SK-N-SH treated with all-trans-retinoic acid at 6 μM for 48 hours (cell line): ENCODE measurements at regions not wholly inside any gene's neighbourhood (a gene's known extent, or its start where the extent isn't known, plus 50 kb on each side); places are given as distances from the start of the nearest gene placed in this dataset.

ENCODE experiments used
- ATAC-seq: fragments of 200-7000 bp; cut with Tn5 transposase; 3 replicates; pipeline ENCODE4 v1.9.1; 2020; ENCODE audit warnings: mild to moderate bottlenecking, moderate library complexity
- ARNTL ChIP-seq: fragments of 450-650 bp; formaldehyde crosslinking; IDR thresholded peaks from 2 replicates; pipeline ENCODE4 v1.5.0; 2020; ENCODE audit warnings: low read depth, mild to moderate bottlenecking, moderate library complexity, borderline replicate concordance
- BACH2 ChIP-seq: fragments of 250-450 bp; sonication (Bioruptor Pico); IDR thresholded peaks from 2 replicates; pipeline ENCODE4 v1.9.0; 2021; ENCODE audit warnings: mild to moderate bottlenecking, borderline replicate concordance
- CSDC2 ChIP-seq: fragments of 250-450 bp; sonication (Bioruptor Pico); IDR thresholded peaks from 2 replicates; pipeline ENCODE4 v1.5.0; 2020; ENCODE audit warnings: mild to moderate bottlenecking, moderate library complexity
- ESRRG ChIP-seq: fragments of 250-450 bp; sonication (Bioruptor Pico); IDR thresholded peaks from 2 replicates; pipeline ENCODE4 v1.6.1; 2021; ENCODE audit warnings: mild to moderate bottlenecking
- ISL1 ChIP-seq: fragments of 250-450 bp; sonication (Bioruptor Pico); IDR thresholded peaks from 2 replicates; pipeline ENCODE4 v2.1.2; 2022; ENCODE audit warnings: mild to moderate bottlenecking, moderate library complexity
- OSR1 ChIP-seq: fragments of 250-450 bp; sonication (Bioruptor Pico); IDR thresholded peaks from 2 replicates; pipeline ENCODE4 v1.8.0; 2022; ENCODE audit warnings: moderate library complexity, mild to moderate bottlenecking, inconsistent platforms
- PPARA ChIP-seq: fragments of 250-450 bp; sonication (Bioruptor Pico); IDR thresholded peaks from 2 replicates; pipeline ENCODE4 v1.5.0; 2020; ENCODE audit warnings: mild to moderate bottlenecking, borderline replicate concordance
- RARB ChIP-seq: fragments of 250-450 bp; sonication (Bioruptor Pico); IDR thresholded peaks from 2 replicates; pipeline ENCODE4 v1.8.0; 2021; ENCODE audit warnings: mild to moderate bottlenecking, moderate library complexity
- SNAI2 ChIP-seq: fragments of 250-450 bp; sonication (Bioruptor Pico); IDR thresholded peaks from 2 replicates; pipeline ENCODE4 v1.5.0; 2020; ENCODE audit warnings: mild to moderate bottlenecking, moderate library complexity
- ZC3H10 ChIP-seq: fragments of 250-450 bp; sonication (Bioruptor Pico); IDR thresholded peaks from 2 replicates; pipeline ENCODE4 v1.5.1; 2021; ENCODE audit warnings: mild to moderate bottlenecking, moderate library complexity
- ZFP3 ChIP-seq: fragments of 250-450 bp; sonication (Bioruptor Pico); IDR thresholded peaks from 2 replicates; pipeline ENCODE4 v1.5.0; 2020; ENCODE audit warnings: mild to moderate bottlenecking, moderate library complexity
- ZFP30 ChIP-seq: fragments of 450-650 bp; formaldehyde crosslinking; IDR thresholded peaks from 2 replicates; pipeline ENCODE4 v1.5.0; 2022; ENCODE audit warnings: mild to moderate bottlenecking, moderate library complexity
- ZNF565 ChIP-seq: fragments of 450-650 bp; formaldehyde crosslinking; conservative IDR thresholded peaks from 2 replicates; pipeline ENCODE4 v1.5.0; 2020; ENCODE audit warnings: low read depth, mild to moderate bottlenecking, moderate library complexity
- ZNF70 ChIP-seq: fragments of 450-650 bp; formaldehyde crosslinking; IDR thresholded peaks from 2 replicates; pipeline ENCODE4 v1.5.0; 2020; ENCODE audit warnings: mild to moderate bottlenecking, moderate library complexity
- ZNF8 ChIP-seq: fragments of 450-650 bp; formaldehyde crosslinking; IDR thresholded peaks from 2 replicates; pipeline ENCODE4 v1.5.0; 2020; ENCODE audit warnings: mild to moderate bottlenecking, moderate library complexity
- TF ChIP-seq, protein P1 (sequence below): fragments of 250-450 bp; sonication (Bioruptor Pico); IDR thresholded peaks from 2 replicates; pipeline ENCODE4 v1.5.1; 2021; ENCODE audit warnings: mild to moderate bottlenecking, moderate library complexity
- TF ChIP-seq, protein P2 (sequence below): fragments of 250-450 bp; sonication (Bioruptor Pico); IDR thresholded peaks from 2 replicates; pipeline ENCODE4 v1.8.0; 2020; ENCODE audit warnings: mild to moderate bottlenecking, moderate library complexity, borderline replicate concordance
- TF ChIP-seq, protein P3 (sequence below): fragments of 250-450 bp; sonication (Bioruptor Pico); IDR thresholded peaks from 2 replicates; pipeline ENCODE4 v1.5.1; 2020; ENCODE audit warnings: low read depth, mild to moderate bottlenecking, moderate library complexity
- TF ChIP-seq, protein P4 (sequence below): fragments of 250-450 bp; sonication (Bioruptor Pico); IDR thresholded peaks from 2 replicates; pipeline ENCODE4 v1.8.0; 2021; ENCODE audit warnings: low read depth, mild to moderate bottlenecking, moderate library complexity, borderline replicate concordance
- TF ChIP-seq, protein P5 (sequence below): fragments of 250-450 bp; sonication (Bioruptor Pico); IDR thresholded peaks from 2 replicates; pipeline ENCODE4 v1.5.0; 2020; ENCODE audit warnings: mild to moderate bottlenecking, moderate library complexity

DNA sequence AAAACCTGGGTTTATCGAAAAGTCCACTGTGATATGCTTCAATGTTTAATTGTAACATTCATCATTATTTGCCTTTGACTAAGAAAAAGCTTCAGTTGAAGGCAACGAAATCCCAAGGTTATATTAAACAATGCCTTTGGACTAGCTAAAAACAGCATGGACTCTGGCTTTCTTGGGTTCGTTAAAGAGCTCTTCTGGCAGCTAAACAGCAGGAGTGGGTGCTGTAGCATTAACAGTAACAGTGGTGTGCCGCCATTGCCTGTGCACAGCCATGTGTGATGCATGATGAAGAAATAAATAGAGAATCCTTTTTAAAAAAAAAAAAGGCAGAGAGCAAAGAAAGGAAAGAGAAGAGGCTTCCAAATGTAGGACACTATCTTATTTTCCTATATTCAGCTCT is 406.6 kb upstream of the FAT3 start:
- TF ChIP-seq, protein P1, sequence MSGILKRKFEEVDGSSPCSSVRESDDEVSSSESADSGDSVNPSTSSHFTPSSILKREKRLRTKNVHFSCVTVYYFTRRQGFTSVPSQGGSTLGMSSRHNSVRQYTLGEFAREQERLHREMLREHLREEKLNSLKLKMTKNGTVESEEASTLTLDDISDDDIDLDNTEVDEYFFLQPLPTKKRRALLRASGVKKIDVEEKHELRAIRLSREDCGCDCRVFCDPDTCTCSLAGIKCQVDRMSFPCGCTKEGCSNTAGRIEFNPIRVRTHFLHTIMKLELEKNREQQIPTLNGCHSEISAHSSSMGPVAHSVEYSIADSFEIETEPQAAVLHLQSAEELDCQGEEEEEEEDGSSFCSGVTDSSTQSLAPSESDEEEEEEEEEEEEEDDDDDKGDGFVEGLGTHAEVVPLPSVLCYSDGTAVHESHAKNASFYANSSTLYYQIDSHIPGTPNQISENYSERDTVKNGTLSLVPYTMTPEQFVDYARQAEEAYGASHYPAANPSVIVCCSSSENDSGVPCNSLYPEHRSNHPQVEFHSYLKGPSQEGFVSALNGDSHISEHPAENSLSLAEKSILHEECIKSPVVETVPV = no peak
- no peak for TF ChIP-seq ZNF70 (CRISPR knock-in tag)
- ATAC-seq = no peak

DNA sequence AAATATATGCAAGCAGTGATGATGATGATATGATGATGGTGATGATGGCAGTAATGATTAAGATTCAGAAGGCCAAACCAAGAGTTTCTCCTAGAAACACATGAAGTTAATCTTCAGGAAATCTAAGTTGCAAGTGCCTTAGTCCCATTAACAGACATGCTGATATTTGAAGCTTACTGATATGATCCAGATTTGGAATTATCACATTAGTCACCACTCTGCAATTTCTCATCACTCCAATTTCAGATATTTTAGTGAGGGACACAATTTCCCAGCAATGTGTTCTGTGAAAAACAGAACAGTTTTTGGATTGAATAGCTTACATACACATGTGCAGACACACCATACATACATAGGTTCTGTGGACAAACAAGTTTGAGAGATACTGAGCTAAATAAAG is 411.4 kb upstream of the FAT3 start:
- peak; percentile 63 for ATAC-seq
- no peak for TF ChIP-seq ARNTL (CRISPR knock-in tag)
- TF ChIP-seq, protein P2, sequence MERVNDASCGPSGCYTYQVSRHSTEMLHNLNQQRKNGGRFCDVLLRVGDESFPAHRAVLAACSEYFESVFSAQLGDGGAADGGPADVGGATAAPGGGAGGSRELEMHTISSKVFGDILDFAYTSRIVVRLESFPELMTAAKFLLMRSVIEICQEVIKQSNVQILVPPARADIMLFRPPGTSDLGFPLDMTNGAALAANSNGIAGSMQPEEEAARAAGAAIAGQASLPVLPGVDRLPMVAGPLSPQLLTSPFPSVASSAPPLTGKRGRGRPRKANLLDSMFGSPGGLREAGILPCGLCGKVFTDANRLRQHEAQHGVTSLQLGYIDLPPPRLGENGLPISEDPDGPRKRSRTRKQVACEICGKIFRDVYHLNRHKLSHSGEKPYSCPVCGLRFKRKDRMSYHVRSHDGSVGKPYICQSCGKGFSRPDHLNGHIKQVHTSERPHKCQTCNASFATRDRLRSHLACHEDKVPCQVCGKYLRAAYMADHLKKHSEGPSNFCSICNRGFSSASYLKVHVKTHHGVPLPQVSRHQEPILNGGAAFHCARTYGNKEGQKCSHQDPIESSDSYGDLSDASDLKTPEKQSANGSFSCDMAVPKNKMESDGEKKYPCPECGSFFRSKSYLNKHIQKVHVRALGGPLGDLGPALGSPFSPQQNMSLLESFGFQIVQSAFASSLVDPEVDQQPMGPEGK (CRISPR knock-in tag) = peak; percentile 37; the same call in 1 of the 2 replicates
- TF ChIP-seq ZFP30 (CRISPR knock-in tag) = no peak
- TF ChIP-seq OSR1 (CRISPR knock-in tag) = no peak
- TF ChIP-seq, protein P3, sequence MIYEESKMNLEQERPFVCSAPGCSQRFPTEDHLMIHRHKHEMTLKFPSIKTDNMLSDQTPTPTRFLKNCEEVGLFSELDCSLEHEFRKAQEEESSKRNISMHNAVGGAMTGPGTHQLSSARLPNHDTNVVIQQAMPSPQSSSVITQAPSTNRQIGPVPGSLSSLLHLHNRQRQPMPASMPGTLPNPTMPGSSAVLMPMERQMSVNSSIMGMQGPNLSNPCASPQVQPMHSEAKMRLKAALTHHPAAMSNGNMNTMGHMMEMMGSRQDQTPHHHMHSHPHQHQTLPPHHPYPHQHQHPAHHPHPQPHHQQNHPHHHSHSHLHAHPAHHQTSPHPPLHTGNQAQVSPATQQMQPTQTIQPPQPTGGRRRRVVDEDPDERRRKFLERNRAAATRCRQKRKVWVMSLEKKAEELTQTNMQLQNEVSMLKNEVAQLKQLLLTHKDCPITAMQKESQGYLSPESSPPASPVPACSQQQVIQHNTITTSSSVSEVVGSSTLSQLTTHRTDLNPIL = peak; percentile 26; the same call in 1 of the 2 replicates
- peak; percentile 86 for TF ChIP-seq ISL1 (CRISPR knock-in tag)
- TF ChIP-seq, protein P4, sequence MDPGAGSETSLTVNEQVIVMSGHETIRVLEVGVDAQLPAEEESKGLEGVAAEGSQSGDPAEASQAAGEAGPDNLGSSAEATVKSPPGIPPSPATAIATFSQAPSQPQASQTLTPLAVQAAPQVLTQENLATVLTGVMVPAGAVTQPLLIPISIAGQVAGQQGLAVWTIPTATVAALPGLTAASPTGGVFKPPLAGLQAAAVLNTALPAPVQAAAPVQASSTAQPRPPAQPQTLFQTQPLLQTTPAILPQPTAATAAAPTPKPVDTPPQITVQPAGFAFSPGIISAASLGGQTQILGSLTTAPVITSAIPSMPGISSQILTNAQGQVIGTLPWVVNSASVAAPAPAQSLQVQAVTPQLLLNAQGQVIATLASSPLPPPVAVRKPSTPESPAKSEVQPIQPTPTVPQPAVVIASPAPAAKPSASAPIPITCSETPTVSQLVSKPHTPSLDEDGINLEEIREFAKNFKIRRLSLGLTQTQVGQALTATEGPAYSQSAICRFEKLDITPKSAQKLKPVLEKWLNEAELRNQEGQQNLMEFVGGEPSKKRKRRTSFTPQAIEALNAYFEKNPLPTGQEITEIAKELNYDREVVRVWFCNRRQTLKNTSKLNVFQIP (CRISPR knock-in tag) = no peak
- no peak for TF ChIP-seq ESRRG
- no peak for TF ChIP-seq CSDC2
- TF ChIP-seq PPARA (CRISPR knock-in tag) = no peak
- TF ChIP-seq, all 23 proteins: peak for 3

DNA sequence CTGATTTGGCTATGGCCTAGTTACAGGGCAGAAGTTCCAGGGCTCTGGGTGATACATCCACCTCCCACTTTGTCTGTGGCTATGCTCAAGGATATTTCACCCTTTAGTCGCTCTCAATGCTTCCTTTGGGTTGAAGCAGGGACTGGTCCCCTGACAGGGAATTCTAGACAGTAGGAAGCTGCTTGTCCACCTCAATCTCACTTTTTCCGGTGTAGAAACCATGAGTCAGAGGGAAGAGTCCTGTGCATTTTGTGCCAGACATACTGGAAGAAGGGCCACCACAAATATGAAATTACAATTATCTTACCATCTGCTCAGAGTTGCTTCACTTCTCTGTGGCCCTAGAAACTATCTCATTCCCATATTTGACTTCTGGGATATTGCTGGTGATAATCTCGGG is 413.7 kb upstream of the FAT3 start:
- TF ChIP-seq, protein P2 (CRISPR knock-in tag) = no peak
- TF ChIP-seq BACH2 (CRISPR knock-in tag) (no peak), ZC3H10 (CRISPR knock-in tag) (no peak), ZNF8 (CRISPR knock-in tag) (no peak), RARB (CRISPR knock-in tag) (no peak), PPARA (CRISPR knock-in tag) (no peak), ZFP3 (CRISPR knock-in tag) (no peak), CSDC2 (no peak), SNAI2 (CRISPR knock-in tag) (no peak), ZNF565 (CRISPR knock-in tag) (no peak), ZFP30 (CRISPR knock-in tag) (no peak), ISL1 (CRISPR knock-in tag) (no peak)
- TF ChIP-seq, protein P5, sequence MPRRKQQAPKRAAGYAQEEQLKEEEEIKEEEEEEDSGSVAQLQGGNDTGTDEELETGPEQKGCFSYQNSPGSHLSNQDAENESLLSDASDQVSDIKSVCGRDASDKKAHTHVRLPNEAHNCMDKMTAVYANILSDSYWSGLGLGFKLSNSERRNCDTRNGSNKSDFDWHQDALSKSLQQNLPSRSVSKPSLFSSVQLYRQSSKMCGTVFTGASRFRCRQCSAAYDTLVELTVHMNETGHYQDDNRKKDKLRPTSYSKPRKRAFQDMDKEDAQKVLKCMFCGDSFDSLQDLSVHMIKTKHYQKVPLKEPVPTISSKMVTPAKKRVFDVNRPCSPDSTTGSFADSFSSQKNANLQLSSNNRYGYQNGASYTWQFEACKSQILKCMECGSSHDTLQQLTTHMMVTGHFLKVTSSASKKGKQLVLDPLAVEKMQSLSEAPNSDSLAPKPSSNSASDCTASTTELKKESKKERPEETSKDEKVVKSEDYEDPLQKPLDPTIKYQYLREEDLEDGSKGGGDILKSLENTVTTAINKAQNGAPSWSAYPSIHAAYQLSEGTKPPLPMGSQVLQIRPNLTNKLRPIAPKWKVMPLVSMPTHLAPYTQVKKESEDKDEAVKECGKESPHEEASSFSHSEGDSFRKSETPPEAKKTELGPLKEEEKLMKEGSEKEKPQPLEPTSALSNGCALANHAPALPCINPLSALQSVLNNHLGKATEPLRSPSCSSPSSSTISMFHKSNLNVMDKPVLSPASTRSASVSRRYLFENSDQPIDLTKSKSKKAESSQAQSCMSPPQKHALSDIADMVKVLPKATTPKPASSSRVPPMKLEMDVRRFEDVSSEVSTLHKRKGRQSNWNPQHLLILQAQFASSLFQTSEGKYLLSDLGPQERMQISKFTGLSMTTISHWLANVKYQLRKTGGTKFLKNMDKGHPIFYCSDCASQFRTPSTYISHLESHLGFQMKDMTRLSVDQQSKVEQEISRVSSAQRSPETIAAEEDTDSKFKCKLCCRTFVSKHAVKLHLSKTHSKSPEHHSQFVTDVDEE (CRISPR knock-in tag) = no peak
- TF ChIP-seq, protein P3 = no peak
- TF ChIP-seq, protein P4 (CRISPR knock-in tag) = no peak
- TF ChIP-seq, protein P1 = no peak
- ATAC-seq = no peak; the same call in 2 of the 3 replicates
